ENCODE measurements at regions not wholly inside any gene's neighbourhood (a gene's known extent, or its start where the extent isn't known, plus 50 kb on each side); places are given as distances from the start of the nearest gene placed in this dataset.

- Histone ChIP-seq H3K4me1 (ENCODE audit: insufficient read depth, low read length, severe bottlenecking) (no peaks in the 10 kb centered on the region), H2AFZ (ENCODE audit: low read length) (no peak overlapping the region), H3K36me3 (ENCODE audit: insufficient read depth, low read length) (no peaks in the 10 kb centered on the region), H3K4me2 (ENCODE audit: low read length) (no peak overlapping the region), H3K4me3 (ENCODE audit: low read depth, low read length, poor library complexity, severe bottlenecking) (no peak overlapping the region), H3F3A (ENCODE audit: insufficient read depth, low read length) (no peaks in the 10 kb centered on the region), H3K9ac (ENCODE audit: low read length) (no peak overlapping the region), H3K79me2 (ENCODE audit: insufficient read depth, low read length) (no peaks in the 10 kb centered on the region), H3K9me2 (ENCODE audit: low read depth, low read length) (no peaks in the 10 kb centered on the region), H3K9me3 (ENCODE audit: low read length) (no peaks in the 10 kb centered on the region), H4K20me1 (ENCODE audit: insufficient read depth, low read length) (no peaks in the 10 kb centered on the region), H3K27ac (ENCODE audit: low read depth, low read length, poor library complexity, severe bottlenecking) (no peak overlapping the region), H3K27me3 (ENCODE audit: insufficient read depth, low read length) (no peaks in the 10 kb centered on the region)
- TF ChIP-seq EZH2 (IDR thresholded peaks at IDR 0.05; ENCODE audit: borderline replicate concordance, low read length) (no peak), CTCF (IDR thresholded peaks at IDR 0.05; ENCODE audit: low read length) (no peak)
These were observed 152.7 kb downstream of the SHOX2 start for GRCh38 chr3:157953565-157953964.

- Histone ChIP-seq H3K9me3 (ENCODE audit: low read length) (no peaks in the 10 kb centered on the region), H3K4me3 (ENCODE audit: low read depth, low read length, poor library complexity, severe bottlenecking) (no peak overlapping the region), H3K79me2 (ENCODE audit: insufficient read depth, low read length) (no peaks in the 10 kb centered on the region), H4K20me1 (ENCODE audit: insufficient read depth, low read length) (no peaks in the 10 kb centered on the region), H3K27ac (ENCODE audit: low read depth, low read length, poor library complexity, severe bottlenecking) (no peak overlapping the region), H3K9ac (ENCODE audit: low read length) (no peak overlapping the region), H3F3A (ENCODE audit: insufficient read depth, low read length) (no peaks in the 10 kb centered on the region), H3K36me3 (ENCODE audit: insufficient read depth, low read length) (no peaks in the 10 kb centered on the region), H3K27me3 (ENCODE audit: insufficient read depth, low read length) (no peaks in the 10 kb centered on the region), H3K4me2 (ENCODE audit: low read length) (no peak overlapping the region), H3K9me2 (ENCODE audit: low read depth, low read length) (no peaks in the 10 kb centered on the region), H2AFZ (ENCODE audit: low read length) (no peak overlapping the region), H3K4me1 (ENCODE audit: insufficient read depth, low read length, severe bottlenecking) (no peaks in the 10 kb centered on the region)
- TF ChIP-seq EZH2 (IDR thresholded peaks at IDR 0.05; ENCODE audit: borderline replicate concordance, low read length) (no peak), CTCF (IDR thresholded peaks at IDR 0.05; ENCODE audit: low read length) (no peak)
These were observed 157.4 kb downstream of the SHOX2 start for GRCh38 chr3:157948605-157949383.

- Histone ChIP-seq H3K4me2 (ENCODE audit: low read length) (no peak overlapping the region), H3K4me1 (ENCODE audit: insufficient read depth, low read length, severe bottlenecking) (no peaks in the 10 kb centered on the region), H3K9ac (ENCODE audit: low read length) (no peak overlapping the region), H3K36me3 (ENCODE audit: insufficient read depth, low read length) (no peaks in the 10 kb centered on the region), H3K27ac (ENCODE audit: low read depth, low read length, poor library complexity, severe bottlenecking) (no peak overlapping the region), H3K79me2 (ENCODE audit: insufficient read depth, low read length) (no peaks in the 10 kb centered on the region), H2AFZ (ENCODE audit: low read length) (no peak overlapping the region), H3K9me2 (ENCODE audit: low read depth, low read length) (no peaks in the 10 kb centered on the region), H3K4me3 (ENCODE audit: low read depth, low read length, poor library complexity, severe bottlenecking) (no peak overlapping the region), H4K20me1 (ENCODE audit: insufficient read depth, low read length) (no peaks in the 10 kb centered on the region), H3K27me3 (ENCODE audit: insufficient read depth, low read length) (no peaks in the 10 kb centered on the region), H3K9me3 (ENCODE audit: low read length) (no peaks in the 10 kb centered on the region), H3F3A (ENCODE audit: insufficient read depth, low read length) (no peaks in the 10 kb centered on the region)
- no peak for TF ChIP-seq EZH2 (IDR thresholded peaks at IDR 0.05; ENCODE audit: borderline replicate concordance, low read length)
These were observed 167.1 kb downstream of the SHOX2 start for GRCh38 chr3:157939166-157939565.
